ENCODE measurements at regions not wholly inside any gene's neighbourhood (a gene's known extent, or its start where the extent isn't known, plus 50 kb on each side); places are given as distances from the start of the nearest gene placed in this dataset.

GRCh38 chr7:85573346-85573745 is 386.5 kb upstream of the SEMA3D start:
- Histone ChIP-seq H3K9me3 (ENCODE audit: control insufficient read depth, low read length) (no peaks in the 10 kb centered on the region), H3K9ac (ENCODE audit: extremely low read depth, low read length, poor library complexity, severe bottlenecking) (no peak overlapping the region), H3K4me1 (ENCODE audit: control insufficient read depth, insufficient read depth, low read length) (no peaks in the 10 kb centered on the region), H3K27me3 (ENCODE audit: control insufficient read depth, insufficient read depth, low read length, poor library complexity, severe bottlenecking) (no peaks in the 10 kb centered on the region), H3K27ac (ENCODE audit: low read depth, low read length) (no peak overlapping the region), H3K4me3 (ENCODE audit: low read length) (no peak overlapping the region), H3K36me3 (ENCODE audit: control insufficient read depth, insufficient read depth, low read length) (no peaks in the 10 kb centered on the region)
- 80 to 92% methylated on average over 1 to 3 of the region's 3 CpGs for WGBS, 2 experiments (ENCODE audit: insufficient coverage in 1 of 2, insufficient read length in 1 of 2)
- no peak for DNase-seq
- TF ChIP-seq CTCF (conservative IDR thresholded peaks at IDR 0.05), result no peak
- no peaks in the 10 kb centered on the region for H3K9me3 Mint-ChIP-seq
- H3K27ac Mint-ChIP-seq, result no peak overlapping the region
- H3K4me3 Mint-ChIP-seq, result no peak overlapping the region
- peaks cover 3% of the 10 kb centered on the region for H3K4me1 Mint-ChIP-seq
- H3K27me3 Mint-ChIP-seq (ENCODE audit: insufficient read depth), result no peaks in the 10 kb centered on the region
- H3K36me3 Mint-ChIP-seq (ENCODE audit: low read depth), result no peaks in the 10 kb centered on the region

- Histone ChIP-seq H3K9me3 (ENCODE audit: control insufficient read depth, low read length) (no peaks in the 10 kb centered on the region), H3K36me3 (ENCODE audit: control insufficient read depth, insufficient read depth, low read length) (no peaks in the 10 kb centered on the region), H3K9ac (ENCODE audit: extremely low read depth, low read length, poor library complexity, severe bottlenecking) (no peak overlapping the region), H3K4me1 (ENCODE audit: control insufficient read depth, insufficient read depth, low read length) (no peaks in the 10 kb centered on the region), H3K27ac (ENCODE audit: low read depth, low read length) (no peak overlapping the region), H3K27me3 (ENCODE audit: control insufficient read depth, insufficient read depth, low read length, poor library complexity, severe bottlenecking) (no peaks in the 10 kb centered on the region), H3K4me3 (ENCODE audit: low read length) (no peak overlapping the region)
- no peaks in the 10 kb centered on the region for H3K9me3 Mint-ChIP-seq
- no peaks in the 10 kb centered on the region for H3K36me3 Mint-ChIP-seq (ENCODE audit: low read depth)
- H3K27me3 Mint-ChIP-seq (ENCODE audit: insufficient read depth), result no peaks in the 10 kb centered on the region
- H3K4me1 Mint-ChIP-seq, result no peaks in the 10 kb centered on the region
- WGBS, 2 experiments (ENCODE audit: insufficient coverage in 1 of 2, insufficient read length in 1 of 2), result 88 to 92% methylated on average over 1 of the region's 1 CpG
- no peak for DNase-seq
- no peak overlapping the region for H3K4me3 Mint-ChIP-seq
- H3K27ac Mint-ChIP-seq, result no peak overlapping the region
- TF ChIP-seq CTCF (conservative IDR thresholded peaks at IDR 0.05), result no peak
Measured at GRCh38 chr7:85570898-85571297, 384.0 kb upstream of the SEMA3D start.

GRCh38 chr7:85567983-85568382 is 381.1 kb upstream of the SEMA3D start:
- H3K9ac ChIP-seq (ENCODE audit: extremely low read depth, low read length, poor library complexity, severe bottlenecking), result no peak overlapping the region
- no peaks in the 10 kb centered on the region for H3K9me3 ChIP-seq (ENCODE audit: control insufficient read depth, low read length)
- Mint-ChIP-seq H3K4me3 (no peak overlapping the region), H3K27me3 (ENCODE audit: insufficient read depth) (no peaks in the 10 kb centered on the region), H3K36me3 (ENCODE audit: low read depth) (no peaks in the 10 kb centered on the region), H3K27ac (no peak overlapping the region), H3K4me1 (no peaks in the 10 kb centered on the region), H3K9me3 (no peaks in the 10 kb centered on the region)
- no peaks in the 10 kb centered on the region for H3K4me1 ChIP-seq (ENCODE audit: control insufficient read depth, insufficient read depth, low read length)
- H3K27ac ChIP-seq (ENCODE audit: low read depth, low read length), result no peak overlapping the region
- H3K4me3 ChIP-seq (ENCODE audit: low read length), result no peak overlapping the region
- TF ChIP-seq CTCF (conservative IDR thresholded peaks at IDR 0.05), result no peak
- H3K27me3 ChIP-seq (ENCODE audit: control insufficient read depth, insufficient read depth, low read length, poor library complexity, severe bottlenecking), result no peaks in the 10 kb centered on the region
- no peak for DNase-seq
- H3K36me3 ChIP-seq (ENCODE audit: control insufficient read depth, insufficient read depth, low read length), result no peaks in the 10 kb centered on the region
